B cell (primary cell): ENCODE measurements at regions not wholly inside any gene's neighbourhood (a gene's known extent, or its start where the extent isn't known, plus 50 kb on each side); places are given as distances from the start of the nearest gene placed in this dataset.

Experiments
- ATAC-seq: fragments of 200-7000 bp; cut with Tn5 transposase; one replicate; pipeline ENCODE4 v1.10.0; 2021; ENCODE audit warnings: low read depth, mild to moderate bottlenecking, moderate number of reproducible peaks, moderate library complexity
- CTCF ChIA-PET: fragments of 350-600 bp; sonication (Branson Sonifier 250); formaldehyde crosslinking; loops from one replicate; lab custom pipeline; 2021; ENCODE audit warnings: antibody characterized with exemption, inconsistent platforms; lab: Charles Lee
- POLR2A ChIA-PET: fragments of 350-600 bp; sonication (Branson Sonifier 250); formaldehyde crosslinking; loops from one replicate; lab custom pipeline; 2021; ENCODE audit warnings: antibody characterized with exemption; lab: Charles Lee
- DNase-seq: peaks from one replicate; pipeline ENCODE4 v3.0.0; 2013
- H2AFZ ChIP-seq: 2 replicates; pipeline ENCODE4 v1.6.1; 2012; ENCODE audit warnings: mild to moderate bottlenecking, low read depth, low read length; ENCODE audit not compliant: insufficient read depth, poor library complexity, severe bottlenecking
- H3K27ac ChIP-seq, 2 donors: 1 replicate in 1 of 2; 2 replicates in 1 of 2; pipeline ENCODE4 v1.5.1; 2012 to 2013; ENCODE audit warnings: low read length in 2 of 2, mild to moderate bottlenecking in 2 of 2, moderate library complexity in 1 of 2
- H3K27me3 ChIP-seq, 4 experiments: fragments of 200-600 bp in 1 of 4; sonication (generic) in 1 of 4; replicated peaks in 1 of 4; 1 replicate in 2 of 4; 2 replicates in 2 of 4; pipeline versions ENCODE4 v1.6.1 to v1.7.0; 2013 to 2016; ENCODE audit warnings: low read length in 3 of 4, mild to moderate bottlenecking in 2 of 4, mixed read lengths in 1 of 4, moderate library complexity in 1 of 4; ENCODE audit not compliant: insufficient read depth in 4 of 4, control insufficient read depth in 3 of 4; ENCODE audit errors: control extremely low read depth in 1 of 4
- H3K36me3 ChIP-seq, 2 experiments: replicated peaks in 1 of 2; 1 replicate in 1 of 2; 2 replicates in 1 of 2; pipeline versions ENCODE4 v1.6.1 to v1.7.1; 2013; ENCODE audit warnings: low read length in 1 of 2; ENCODE audit not compliant: insufficient read depth in 2 of 2, control insufficient read depth in 1 of 2; ENCODE audit errors: control extremely low read depth in 1 of 2, extremely low read depth in 1 of 2
- H3K4me1 ChIP-seq, 2 donors: fragments of 200-600 bp in 1 of 2; sonication (generic) in 1 of 2; 1 replicate in 1 of 2; 2 replicates in 1 of 2; pipeline versions ENCODE4 v1.5.1 to v1.6.1; 2013 to 2017; ENCODE audit warnings: low read length in 2 of 2; ENCODE audit not compliant: control insufficient read depth in 2 of 2, insufficient read depth in 2 of 2
- H3K4me2 ChIP-seq: replicated peaks from 2 replicates; pipeline ENCODE3; 2012; ENCODE audit warnings: mild to moderate bottlenecking, low read depth, low read length; ENCODE audit not compliant: poor library complexity, severe bottlenecking
- H3K4me3 ChIP-seq, 5 experiments: fragments of 200-600 bp in 1 of 5; sonication (generic) in 1 of 5; 1 replicate in 3 of 5; 2 replicates in 2 of 5; pipeline versions ENCODE4 v1.5.1 to v1.7.0; 2011 to 2016; ENCODE audit warnings: low read length in 4 of 5, mild to moderate bottlenecking in 4 of 5, low read depth in 2 of 5, control low read depth in 1 of 5, moderate library complexity in 1 of 5; ENCODE audit not compliant: insufficient read depth in 1 of 5; ENCODE audit errors: control extremely low read depth in 1 of 5, extremely low read depth in 1 of 5
- H3K79me2 ChIP-seq: fragments of 200-600 bp; sonication (generic); one replicate; pipeline ENCODE4 v1.6.0; 2016; ENCODE audit warnings: low read length; ENCODE audit not compliant: control insufficient read depth, insufficient read depth
- H3K9ac ChIP-seq: fragments of 200-600 bp; sonication (generic); 2 replicates; pipeline ENCODE4 v1.6.1; 2017; ENCODE audit warnings: mild to moderate bottlenecking, low read length, moderate library complexity
- H3K9me3 ChIP-seq, 3 donors: one replicate each; pipeline versions ENCODE4 v1.6.1 to v1.7.1; 2013; ENCODE audit warnings: low read length in 2 of 3; ENCODE audit not compliant: control insufficient read depth in 2 of 3, insufficient read depth in 1 of 3; ENCODE audit errors: control extremely low read depth in 1 of 3
- H4K20me1 ChIP-seq: 2 replicates; pipeline ENCODE4 v1.6.0; 2012; ENCODE audit warnings: mild to moderate bottlenecking, low read length; ENCODE audit not compliant: insufficient read depth, control insufficient read depth, poor library complexity, severe bottlenecking
- H3K27ac Mint-ChIP-seq: one replicate; pipeline ENCODE4 v1.8.0; 2021; ENCODE audit warnings: mixed read lengths
- H3K27me3 Mint-ChIP-seq: one replicate; pipeline ENCODE4 v1.8.0; 2021; ENCODE audit warnings: mixed read lengths
- H3K4me1 Mint-ChIP-seq: one replicate; pipeline ENCODE4 v1.8.0; 2021; ENCODE audit warnings: mixed read lengths
- H3K4me3 Mint-ChIP-seq: one replicate; pipeline ENCODE4 v1.8.0; 2021; ENCODE audit warnings: mixed read lengths
- H3K9me3 Mint-ChIP-seq: one replicate; pipeline ENCODE4 v1.8.0; 2022; ENCODE audit warnings: mixed read lengths; ENCODE audit not compliant: insufficient read depth
- EZH2 ChIP-seq: IDR thresholded peaks from 2 replicates; pipeline ENCODE4 v1.6.1; 2012; ENCODE audit warnings: borderline replicate concordance, low read depth, mild to moderate bottlenecking, moderate library complexity, low read length; ENCODE audit not compliant: insufficient read depth, poor library complexity, severe bottlenecking
- WGBS: methylation state at CpG from one replicate; pipeline ENCODE4 v1.1.5; 2013; ENCODE audit warnings: missing lambda C conversion rate; ENCODE audit not compliant: insufficient coverage; 5-methylcytosine and 5-hydroxymethylcytosine counted together
- intact Hi-C: fragments of 100-400 bp; cut with micrococcal nuclease; formaldehyde crosslinking; loops from one replicate; pipeline ENCODE4 v1.10.0; 2022
- TF ChIP-seq, protein P1 (sequence below): fragments of 200-600 bp; IDR thresholded peaks from one replicate; pipeline ENCODE4 v1.8.0; 2022; ENCODE audit warnings: antibody characterized with exemption, mild to moderate bottlenecking

- no CpG with 5 or more reads among the region's 3 CpGs for WGBS
- Histone ChIP-seq H3K4me1 (no peaks in the 10 kb centered on the region), H2AFZ (no peak overlapping the region), H3K27me3 (no peaks in the 10 kb centered on the region), H3K79me2 (no peaks in the 10 kb centered on the region), H3K9me3 (no peaks in the 10 kb centered on the region), H3K36me3 (no peaks in the 10 kb centered on the region), H3K27ac (no peak overlapping the region), H3K4me3 (no peak overlapping the region), H3K9ac (no peak overlapping the region), H3K4me2 (no peak overlapping the region), H4K20me1 (no peaks in the 10 kb centered on the region)
- intact Hi-C loops, result no loop called here
- Mint-ChIP-seq H3K4me1 (no peaks in the 10 kb centered on the region), H3K27ac (no peak overlapping the region), H3K9me3 (peaks cover 5% of the 10 kb centered on the region), H3K4me3 (no peak overlapping the region), H3K27me3 (no peaks in the 10 kb centered on the region)
- TF ChIP-seq, protein P1, sequence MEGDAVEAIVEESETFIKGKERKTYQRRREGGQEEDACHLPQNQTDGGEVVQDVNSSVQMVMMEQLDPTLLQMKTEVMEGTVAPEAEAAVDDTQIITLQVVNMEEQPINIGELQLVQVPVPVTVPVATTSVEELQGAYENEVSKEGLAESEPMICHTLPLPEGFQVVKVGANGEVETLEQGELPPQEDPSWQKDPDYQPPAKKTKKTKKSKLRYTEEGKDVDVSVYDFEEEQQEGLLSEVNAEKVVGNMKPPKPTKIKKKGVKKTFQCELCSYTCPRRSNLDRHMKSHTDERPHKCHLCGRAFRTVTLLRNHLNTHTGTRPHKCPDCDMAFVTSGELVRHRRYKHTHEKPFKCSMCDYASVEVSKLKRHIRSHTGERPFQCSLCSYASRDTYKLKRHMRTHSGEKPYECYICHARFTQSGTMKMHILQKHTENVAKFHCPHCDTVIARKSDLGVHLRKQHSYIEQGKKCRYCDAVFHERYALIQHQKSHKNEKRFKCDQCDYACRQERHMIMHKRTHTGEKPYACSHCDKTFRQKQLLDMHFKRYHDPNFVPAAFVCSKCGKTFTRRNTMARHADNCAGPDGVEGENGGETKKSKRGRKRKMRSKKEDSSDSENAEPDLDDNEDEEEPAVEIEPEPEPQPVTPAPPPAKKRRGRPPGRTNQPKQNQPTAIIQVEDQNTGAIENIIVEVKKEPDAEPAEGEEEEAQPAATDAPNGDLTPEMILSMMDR, result no peak
- ATAC-seq (no peak), DNase-seq (no peak)
- ChIA-PET POLR2A (no interaction called here), CTCF (no interaction called here)
Observed at GRCh38 chr5:8831251-8831650, 714.6 kb downstream of the SEMA5A start.

GRCh38 chr5:8831854-8832253 lies 714.0 kb downstream of the SEMA5A start:
- H3K4me3 Mint-ChIP-seq, result no peak overlapping the region
- no peak overlapping the region for H3K9ac ChIP-seq
- no peak for TF ChIP-seq EZH2
- TF ChIP-seq, protein P1, result no peak
- H2AFZ ChIP-seq, result no peak overlapping the region
- H3K9me3 ChIP-seq, result no peaks in the 10 kb centered on the region
- H3K4me2 ChIP-seq, result no peak overlapping the region
- no peak for DNase-seq
- no peaks in the 10 kb centered on the region for H3K4me1 Mint-ChIP-seq
- no peak overlapping the region for H3K27ac Mint-ChIP-seq
- no CpG with 5 or more reads among the region's 1 CpG for WGBS
- no peaks in the 10 kb centered on the region for H3K79me2 ChIP-seq
- no peaks in the 10 kb centered on the region for H4K20me1 ChIP-seq
- no peak for ATAC-seq
- ChIA-PET CTCF (no interaction called here), POLR2A (no interaction called here)
- H3K4me3 ChIP-seq, result no peak overlapping the region
- no peak overlapping the region for H3K27ac ChIP-seq
- H3K36me3 ChIP-seq, result no peaks in the 10 kb centered on the region
- intact Hi-C loops, result no loop called here
- no peaks in the 10 kb centered on the region for H3K4me1 ChIP-seq
- H3K27me3 ChIP-seq, result no peaks in the 10 kb centered on the region
- H3K9me3 Mint-ChIP-seq, result peaks cover 5% of the 10 kb centered on the region
- H3K27me3 Mint-ChIP-seq, result no peaks in the 10 kb centered on the region
